IMR-90 (cell line): ENCODE measurements at regions not wholly inside any gene's neighbourhood (a gene's known extent, or its start where the extent isn't known, plus 50 kb on each side); places are given as distances from the start of the nearest gene placed in this dataset.

Experiments
- ATAC-seq: fragments of 200-7000 bp; cut with Tn5 transposase; 2 replicates; pipeline ENCODE4 v1.9.1; 2020; ENCODE audit warnings: low read depth, mild to moderate bottlenecking, moderate library complexity
- BruUV-seq: library from RNA; stranded (reverse); fragments of 400-500 nt; replicated peaks from 2 replicates; lab custom pipeline; 2021; lab: Mats Ljungman, UMichigan
- CTCF ChIA-PET: fragments of 300-600 bp; formaldehyde crosslinking; extraction: SDS; loops from one replicate; lab custom pipeline; 2021; ENCODE audit warnings: antibody characterized with exemption; lab: Yijun Ruan, JAX
- POLR2A ChIA-PET: fragments of 300-600 bp; sonication (Branson Sonifier 250); formaldehyde crosslinking; loops from one replicate; lab custom pipeline; 2022; ENCODE audit warnings: antibody characterized with exemption; ENCODE audit not compliant: unreplicated experiment; lab: Charles Lee
- DNase-seq: peaks from one replicate; pipeline ENCODE4 v3.0.0; 2013
- H2AFZ ChIP-seq: replicated peaks from 2 replicates; pipeline ENCODE3; 2013; ENCODE audit warnings: low read length, mild to moderate bottlenecking; ENCODE audit not compliant: poor library complexity
- H2AK5ac ChIP-seq: 2 replicates; pipeline ENCODE4 v1.6.1; 2013; ENCODE audit warnings: low read depth, low read length, inconsistent platforms
- H2AK9ac ChIP-seq: replicated peaks from 2 replicates; pipeline ENCODE3; 2013; ENCODE audit warnings: mild to moderate bottlenecking, low read depth, low read length, moderate library complexity; ENCODE audit not compliant: poor library complexity
- H2BK120ac ChIP-seq: 2 replicates; pipeline ENCODE4 v1.6.1; 2013; ENCODE audit warnings: low read depth, low read length, inconsistent platforms
- H2BK15ac ChIP-seq: 3 replicates; pipeline ENCODE4 v1.6.1; 2013; ENCODE audit warnings: low read depth, low read length, inconsistent platforms
- H2BK20ac ChIP-seq: 2 replicates; pipeline ENCODE4 v1.6.1; 2013; ENCODE audit warnings: low read depth, mild to moderate bottlenecking, inconsistent platforms, low read length, moderate library complexity
- H2BK5ac ChIP-seq: 2 replicates; pipeline ENCODE4 v1.6.1; 2013; ENCODE audit warnings: mild to moderate bottlenecking, low read depth, low read length, inconsistent platforms; ENCODE audit not compliant: poor library complexity, severe bottlenecking
- H3K14ac ChIP-seq: replicated peaks from 2 replicates; pipeline ENCODE4 v1.6.1; 2013; ENCODE audit warnings: low read depth, low read length, inconsistent platforms
- H3K18ac ChIP-seq: 2 replicates; pipeline ENCODE4 v1.6.1; 2013; ENCODE audit warnings: low read depth, low read length, control low read depth
- H3K23ac ChIP-seq: 2 replicates; pipeline ENCODE4 v1.6.1; 2013; ENCODE audit warnings: low read depth, low read length, inconsistent platforms
- H3K27ac ChIP-seq: 2 replicates; pipeline ENCODE4 v1.5.1; 2013; ENCODE audit warnings: mild to moderate bottlenecking, control low read depth, low read length; ENCODE audit not compliant: insufficient read depth
- H3K27me3 ChIP-seq: 2 replicates; pipeline ENCODE4 v1.6.1; 2013; ENCODE audit warnings: low read length; ENCODE audit not compliant: control insufficient read depth, insufficient read depth
- H3K36me3 ChIP-seq: 2 replicates; pipeline ENCODE4 v1.6.1; 2013; ENCODE audit warnings: low read length, mixed read lengths; ENCODE audit not compliant: control insufficient read depth, insufficient read depth
- H3K4ac ChIP-seq: 2 replicates; pipeline ENCODE4 v1.6.1; 2013; ENCODE audit warnings: low read depth, low read length, inconsistent platforms
- H3K4me1 ChIP-seq: 2 replicates; pipeline ENCODE4 v1.6.1; 2013; ENCODE audit warnings: low read length, mixed read lengths; ENCODE audit not compliant: control insufficient read depth, insufficient read depth
- H3K4me2 ChIP-seq: 2 replicates; pipeline ENCODE4 v1.6.1; 2013; ENCODE audit warnings: low read depth, mild to moderate bottlenecking, control low read depth, low read length, moderate library complexity
- H3K4me3 ChIP-seq: 2 replicates; pipeline ENCODE4 v1.5.1; 2013; ENCODE audit warnings: low read depth, mild to moderate bottlenecking, control low read depth, low read length, moderate library complexity; ENCODE audit not compliant: insufficient read depth
- H3K56ac ChIP-seq: 2 replicates; pipeline ENCODE4 v1.6.1; 2013; ENCODE audit warnings: low read length, inconsistent platforms; ENCODE audit not compliant: insufficient read depth; ENCODE audit errors: extremely low read depth
- H3K79me1 ChIP-seq, 2 experiments: 2 replicates each; pipeline ENCODE4 v1.6.1; 2013; ENCODE audit warnings: low read length in 2 of 2, inconsistent platforms in 1 of 2, low read depth in 1 of 2
- H3K9ac ChIP-seq: 2 replicates; pipeline ENCODE4 v1.6.1; 2013; ENCODE audit warnings: low read depth, low read length, control low read depth
- H3K9me1 ChIP-seq: 2 replicates; pipeline ENCODE4 v1.6.1; 2013; ENCODE audit warnings: low read length, inconsistent platforms; ENCODE audit not compliant: insufficient read depth
- H3K9me3 ChIP-seq: 2 replicates; pipeline ENCODE4 v1.6.1; 2013; ENCODE audit warnings: low read length; ENCODE audit not compliant: control insufficient read depth, insufficient read depth
- H4K20me1 ChIP-seq: 2 replicates; pipeline ENCODE4 v1.6.1; 2013; ENCODE audit warnings: low read length, inconsistent platforms; ENCODE audit not compliant: insufficient read depth
- H4K5ac ChIP-seq: 2 replicates; pipeline ENCODE4 v1.6.1; 2013; ENCODE audit warnings: mild to moderate bottlenecking, low read depth, low read length, control low read depth
- H4K8ac ChIP-seq, 2 experiments: 2 replicates each; pipeline ENCODE4 v1.6.1; 2013; ENCODE audit warnings: low read depth in 2 of 2, low read length in 2 of 2, control low read depth in 1 of 2, inconsistent platforms in 1 of 2
- H4K91ac ChIP-seq: 2 replicates; pipeline ENCODE4 v1.6.1; 2013; ENCODE audit warnings: low read depth, low read length, inconsistent platforms; ENCODE audit not compliant: insufficient read depth
- CEBPB ChIP-seq: IDR thresholded peaks from 2 replicates; pipeline ENCODE4 v1.6.1; 2012; ENCODE audit warnings: low read depth, low read length, improper control_type of control experiment
- MAFK ChIP-seq: IDR thresholded peaks from 2 replicates; pipeline ENCODE4 v1.6.1; 2012; ENCODE audit warnings: low read depth, low read length, improper control_type of control experiment
- MAZ ChIP-seq: IDR thresholded peaks from 2 replicates; pipeline ENCODE4 v1.6.1; 2012; ENCODE audit warnings: low read depth, mild to moderate bottlenecking, low read length, improper control_type of control experiment, moderate library complexity, borderline replicate concordance
- NFE2L2 ChIP-seq: fragments of 150-350 bp; IDR thresholded peaks from 2 replicates; pipeline ENCODE4 v1.6.1; 2016; ENCODE audit warnings: low read depth, mild to moderate bottlenecking, low read length
- RAD21 ChIP-seq: IDR thresholded peaks from 2 replicates; pipeline ENCODE4 v1.6.1; 2012; ENCODE audit warnings: low read length, improper control_type of control experiment
- RCOR1 ChIP-seq: IDR thresholded peaks from 2 replicates; pipeline ENCODE4 v1.6.1; 2012; ENCODE audit warnings: mild to moderate bottlenecking, low read length, improper control_type of control experiment; ENCODE audit not compliant: insufficient replicate concordance
- WGBS, 2 experiments: methylation state at CpG; one replicate each; pipeline versions ENCODE4 v1.1.5 to v1.1.7; 2013; ENCODE audit warnings: missing lambda C conversion rate in 2 of 2; ENCODE audit not compliant: insufficient read length in 1 of 2; ENCODE audit errors: extremely low coverage in 2 of 2; 5-methylcytosine and 5-hydroxymethylcytosine counted together
- dilution Hi-C: fragments of 300-500 bp; cut with HindIII; formaldehyde crosslinking; loops from one replicate; pipeline ENCODE4 v1.14.3; 2018; ENCODE audit warnings: low sequenced_read_pairs; ENCODE audit not compliant: unreplicated experiment
- in situ Hi-C: fragments of 300-500 bp; cut with MboI; formaldehyde crosslinking; loops from 3 replicates; pipeline ENCODE4 v1.14.3; 2019; ENCODE audit warnings: low sequenced_read_pairs, inconsistent platforms, mixed read lengths
- intact Hi-C: fragments of 100-400 bp; cut with micrococcal nuclease; formaldehyde crosslinking; loops from 2 replicates; pipeline ENCODE4 v1.10.0; 2022
- TF ChIP-seq, protein P1 (sequence below): fragments of 150-350 bp; IDR thresholded peaks from 2 replicates; pipeline ENCODE4 v1.6.1; 2016; ENCODE audit warnings: low read depth, mild to moderate bottlenecking, low read length, moderate library complexity, borderline replicate concordance
- TF ChIP-seq, protein P2 (sequence below): conservative IDR thresholded peaks from 2 replicates; pipeline ENCODE4 v1.5.1; 2012; ENCODE audit warnings: mild to moderate bottlenecking, low read depth, low read length, improper control_type of control experiment

DNA sequence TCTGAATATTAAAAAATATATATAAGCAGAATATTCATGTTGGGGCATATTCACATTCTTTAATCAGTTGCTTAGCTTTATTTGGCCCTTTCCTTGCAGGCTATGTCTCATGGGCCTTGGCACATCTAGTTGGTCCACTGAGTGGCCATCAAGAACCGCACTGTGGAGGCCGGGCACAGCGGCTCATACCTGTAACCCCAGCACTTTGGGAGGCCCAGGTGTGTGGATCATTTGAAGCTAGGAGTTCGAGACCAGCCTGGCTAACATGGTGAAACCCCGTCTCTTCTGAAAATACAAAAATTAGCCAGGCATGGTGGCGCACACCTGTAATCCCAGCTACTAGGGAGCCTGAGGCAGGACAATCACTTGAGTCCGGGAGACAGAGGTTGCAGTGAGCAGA is 127.6 kb upstream of the TANK start:
- intact Hi-C loops (loop anchor here (5.0 to 10.0 kb wide), 2 partner anchors 130 to 1498 kb away; partner anchors contain the start of gene TANK), in situ Hi-C loops (no loop called here), dilution Hi-C loops (no loop called here)
- no peak overlapping the region for H3K56ac ChIP-seq
- peak overlapping the region; percentile 54; the same call in 1 of the 2 replicates for H3K27ac ChIP-seq
- no peak overlapping the region for H3K23ac ChIP-seq
- H4K8ac ChIP-seq = peak overlapping the region in 1 of 2 experiments; percentile 13; a peak in 1 of 4 replicates
- ChIA-PET POLR2A (no interaction called here), CTCF (interaction anchor here (1.2 kb wide), 1 partner anchor 28 kb away, joined by 4 read pairs; no protein-coding TSS in a partner anchor)
- H3K4ac ChIP-seq = peak overlapping the region; percentile 59; the same call in 1 of the 2 replicates
- peaks cover 17% of the 10 kb centered on the region for H3K4me1 ChIP-seq
- no peak overlapping the region for H2AK9ac ChIP-seq
- H3K36me3 ChIP-seq = no peaks in the 10 kb centered on the region
- H2BK15ac ChIP-seq = 0 out of 3 replicates have a peak overlapping the region, but pooled peaks have one; percentile 53
- H3K14ac ChIP-seq = no peak overlapping the region
- H3K4me3 ChIP-seq = no peak overlapping the region
- no peak overlapping the region for H3K9ac ChIP-seq
- peak overlapping the region; percentile 39 for H2BK20ac ChIP-seq
- H3K9me1 ChIP-seq = peaks cover 10% of the 10 kb centered on the region; the same call in 1 of the 2 replicates
- H3K27me3 ChIP-seq = no peaks in the 10 kb centered on the region
- no peaks in the 10 kb centered on the region for H4K20me1 ChIP-seq
- peak overlapping the region; percentile 62 for H2AK5ac ChIP-seq
- peak overlapping the region; percentile 86 for H3K18ac ChIP-seq
- ATAC-seq = no peak
- no peak overlapping the region for H3K4me2 ChIP-seq
- peak overlapping the region; percentile 53; the same call in 1 of the 2 replicates for H4K91ac ChIP-seq
- H2AFZ ChIP-seq = no peak overlapping the region
- H4K5ac ChIP-seq = peak overlapping the region; percentile 60
- TF ChIP-seq NFE2L2 = no peak
- no peak for TF ChIP-seq RAD21
- no peak for TF ChIP-seq MAZ
- no peak for TF ChIP-seq RCOR1
- TF ChIP-seq, protein P1, sequence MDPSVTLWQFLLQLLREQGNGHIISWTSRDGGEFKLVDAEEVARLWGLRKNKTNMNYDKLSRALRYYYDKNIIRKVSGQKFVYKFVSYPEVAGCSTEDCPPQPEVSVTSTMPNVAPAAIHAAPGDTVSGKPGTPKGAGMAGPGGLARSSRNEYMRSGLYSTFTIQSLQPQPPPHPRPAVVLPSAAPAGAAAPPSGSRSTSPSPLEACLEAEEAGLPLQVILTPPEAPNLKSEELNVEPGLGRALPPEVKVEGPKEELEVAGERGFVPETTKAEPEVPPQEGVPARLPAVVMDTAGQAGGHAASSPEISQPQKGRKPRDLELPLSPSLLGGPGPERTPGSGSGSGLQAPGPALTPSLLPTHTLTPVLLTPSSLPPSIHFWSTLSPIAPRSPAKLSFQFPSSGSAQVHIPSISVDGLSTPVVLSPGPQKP = no peak
- TF ChIP-seq CEBPB = no peak
- TF ChIP-seq, protein P2, sequence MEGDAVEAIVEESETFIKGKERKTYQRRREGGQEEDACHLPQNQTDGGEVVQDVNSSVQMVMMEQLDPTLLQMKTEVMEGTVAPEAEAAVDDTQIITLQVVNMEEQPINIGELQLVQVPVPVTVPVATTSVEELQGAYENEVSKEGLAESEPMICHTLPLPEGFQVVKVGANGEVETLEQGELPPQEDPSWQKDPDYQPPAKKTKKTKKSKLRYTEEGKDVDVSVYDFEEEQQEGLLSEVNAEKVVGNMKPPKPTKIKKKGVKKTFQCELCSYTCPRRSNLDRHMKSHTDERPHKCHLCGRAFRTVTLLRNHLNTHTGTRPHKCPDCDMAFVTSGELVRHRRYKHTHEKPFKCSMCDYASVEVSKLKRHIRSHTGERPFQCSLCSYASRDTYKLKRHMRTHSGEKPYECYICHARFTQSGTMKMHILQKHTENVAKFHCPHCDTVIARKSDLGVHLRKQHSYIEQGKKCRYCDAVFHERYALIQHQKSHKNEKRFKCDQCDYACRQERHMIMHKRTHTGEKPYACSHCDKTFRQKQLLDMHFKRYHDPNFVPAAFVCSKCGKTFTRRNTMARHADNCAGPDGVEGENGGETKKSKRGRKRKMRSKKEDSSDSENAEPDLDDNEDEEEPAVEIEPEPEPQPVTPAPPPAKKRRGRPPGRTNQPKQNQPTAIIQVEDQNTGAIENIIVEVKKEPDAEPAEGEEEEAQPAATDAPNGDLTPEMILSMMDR = no peak
- TF ChIP-seq MAFK = no peak
- BruUV-seq = no TSS peak
- 100% methylated on average over 4 of the region's 7 CpGs; no CpG with 5 or more reads in 1 of the 2 experiments for WGBS, 2 experiments
- no peak for DNase-seq
- no peak overlapping the region for H2BK5ac ChIP-seq
- H3K9me3 ChIP-seq = no peaks in the 10 kb centered on the region
- H3K79me1 ChIP-seq = no peaks in the 10 kb centered on the region
- H2BK120ac ChIP-seq = peak overlapping the region; percentile 66
